HG03342 (cell line): ENCODE measurements at regions not wholly inside any gene's neighbourhood (a gene's known extent, or its start where the extent isn't known, plus 50 kb on each side); places are given as distances from the start of the nearest gene placed in this dataset.

Experiments
- ATAC-seq: cut with Tn5 transposase; IDR thresholded peaks from one replicate; pipeline ENCODE4 v1.9.1; 2021; ENCODE audit warnings: mild to moderate bottlenecking, moderate library complexity; ENCODE audit not compliant: unreplicated experiment

- no peak for ATAC-seq
Measured at GRCh38 chr3:181173227-181173626, 183.7 kb upstream of the DNAJC19 start.

DNA sequence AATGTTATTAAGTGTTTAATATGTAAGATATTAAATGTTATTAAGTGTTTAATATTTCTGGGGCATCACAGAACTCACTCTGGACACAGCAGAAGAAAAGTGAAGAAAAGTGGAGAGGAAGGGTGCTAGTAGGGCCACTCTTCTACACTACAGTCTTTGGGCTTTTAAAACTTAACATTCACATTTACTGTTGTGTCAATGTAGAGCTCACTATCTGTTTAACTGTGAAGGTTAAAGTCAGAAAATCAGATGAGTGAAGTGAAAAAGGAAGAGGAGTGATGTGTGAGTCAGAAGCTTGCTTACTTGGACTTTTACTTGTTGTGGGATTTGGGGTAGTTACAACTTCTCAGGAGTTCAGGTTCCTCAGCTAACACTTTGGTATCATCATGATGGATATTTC is 145.3 kb upstream of the DNAJC19 start:
- ATAC-seq: no peak

DNA sequence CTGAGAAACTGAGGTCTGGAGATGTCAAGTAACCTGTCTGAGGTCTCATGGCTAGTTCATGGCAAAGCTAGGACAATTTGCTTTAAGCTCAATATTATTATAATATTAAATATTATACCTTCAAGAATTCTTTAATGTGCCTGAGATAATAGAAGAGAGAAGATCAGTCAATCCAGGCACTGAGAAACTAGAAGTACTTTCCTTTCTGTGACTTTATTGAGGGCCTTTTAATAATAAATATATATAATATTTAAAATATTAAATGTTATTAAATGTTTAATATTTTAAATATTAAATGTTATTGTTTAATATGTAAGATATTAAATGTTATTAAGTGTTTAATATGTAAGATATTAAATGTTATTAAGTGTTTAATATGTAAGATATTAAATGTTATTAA is 144.3 kb upstream of the DNAJC19 start:
- ATAC-seq: no peak

GRCh38 chr3:181105646-181106045 is 116.1 kb upstream of the DNAJC19 start:
- ATAC-seq: no peak

- peak; percentile 73 for ATAC-seq
Measured at GRCh38 chr3:181103605-181104004, 114.1 kb upstream of the DNAJC19 start.

DNA sequence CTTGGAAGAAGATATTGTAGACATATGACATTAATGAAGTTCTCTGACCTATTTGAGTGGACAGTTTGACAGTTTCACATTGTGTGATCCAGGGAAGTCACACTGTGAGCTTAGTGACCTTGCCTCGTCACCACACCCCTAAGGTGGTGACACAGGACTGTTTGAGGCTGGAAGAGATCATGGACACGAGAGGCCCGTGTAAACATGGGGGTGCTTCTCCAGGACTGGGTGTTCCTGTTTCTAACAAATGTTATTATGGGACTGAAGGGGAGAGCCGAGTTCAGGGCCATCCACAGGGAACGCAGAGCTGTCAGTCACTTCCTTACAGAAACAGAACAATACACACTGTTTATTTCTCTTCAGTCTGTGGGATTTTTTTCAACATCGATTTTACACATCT is 96.5 kb upstream of the DNAJC19 start:
- ATAC-seq: no peak

DNA sequence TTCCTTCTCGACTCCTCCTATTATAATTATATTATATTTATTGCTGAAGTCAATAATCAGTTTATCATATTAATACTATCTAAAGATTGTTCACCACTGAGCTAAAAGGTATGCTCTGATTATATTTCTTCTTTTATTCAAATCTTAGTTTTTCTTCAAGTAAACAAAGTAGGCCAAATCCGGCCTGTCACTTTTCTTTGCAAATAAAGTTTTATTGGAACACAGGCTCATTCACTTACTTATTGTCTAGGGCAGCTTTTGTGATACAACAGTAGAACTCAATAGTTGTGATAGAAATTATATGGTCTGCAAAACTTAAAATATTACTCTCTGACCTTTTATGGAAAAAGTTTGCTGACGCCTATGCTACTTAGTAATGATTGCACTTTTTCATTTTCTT is 92.4 kb upstream of the DNAJC19 start:
- ATAC-seq: no peak

- no peak for ATAC-seq
Measured at GRCh38 chr3:181076558-181076957, 87.0 kb upstream of the DNAJC19 start.

- ATAC-seq: no peak
Measured at GRCh38 chr3:181075098-181075497, 85.6 kb upstream of the DNAJC19 start.

DNA sequence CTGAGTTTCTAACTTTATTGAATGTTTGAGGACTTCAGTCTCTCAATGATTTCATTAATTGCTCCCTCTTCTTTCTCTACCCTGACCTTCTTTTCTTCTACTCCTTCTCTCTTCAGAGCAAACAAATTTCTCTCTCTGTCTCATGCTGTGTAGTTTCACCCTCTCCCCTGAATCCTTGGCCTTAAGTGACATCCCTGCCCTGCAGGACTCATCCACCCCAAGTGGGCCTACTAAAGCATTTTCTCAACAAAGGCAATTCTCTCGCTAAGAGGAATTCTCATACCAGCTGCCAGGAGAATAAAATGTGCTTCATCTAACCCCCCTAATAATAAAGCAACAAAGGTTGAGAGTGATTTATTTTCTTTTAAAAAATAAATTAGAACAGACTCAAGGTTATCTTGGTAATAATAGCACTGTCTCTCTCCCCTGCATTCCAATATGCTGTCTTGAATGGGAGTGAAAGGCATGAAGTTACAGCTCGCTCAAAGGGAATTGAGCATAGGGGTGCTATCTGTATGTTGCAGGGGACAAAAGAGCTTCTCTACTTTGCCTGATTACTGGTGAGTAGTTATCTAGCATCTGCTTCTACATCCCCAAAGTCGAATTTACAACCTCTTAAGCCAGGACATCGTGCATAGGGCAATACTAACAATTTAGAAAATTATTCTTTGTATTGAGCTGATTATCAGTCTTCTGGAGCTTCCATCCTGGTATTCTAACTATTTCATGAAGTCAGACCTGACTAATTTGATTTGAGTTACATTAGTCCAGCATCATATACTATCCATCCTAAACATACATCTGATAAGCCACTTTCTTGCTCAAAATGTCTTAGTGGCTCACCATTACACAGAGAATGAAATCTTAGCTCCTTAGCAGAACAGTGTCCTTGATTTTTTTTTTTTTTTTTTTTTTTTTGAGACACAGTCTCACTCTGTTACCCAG is 76.9 kb upstream of the DNAJC19 start:
- ATAC-seq: no peak

GRCh38 chr3:181056136-181056732 is 66.7 kb upstream of the DNAJC19 start:
- no peak for ATAC-seq

DNA sequence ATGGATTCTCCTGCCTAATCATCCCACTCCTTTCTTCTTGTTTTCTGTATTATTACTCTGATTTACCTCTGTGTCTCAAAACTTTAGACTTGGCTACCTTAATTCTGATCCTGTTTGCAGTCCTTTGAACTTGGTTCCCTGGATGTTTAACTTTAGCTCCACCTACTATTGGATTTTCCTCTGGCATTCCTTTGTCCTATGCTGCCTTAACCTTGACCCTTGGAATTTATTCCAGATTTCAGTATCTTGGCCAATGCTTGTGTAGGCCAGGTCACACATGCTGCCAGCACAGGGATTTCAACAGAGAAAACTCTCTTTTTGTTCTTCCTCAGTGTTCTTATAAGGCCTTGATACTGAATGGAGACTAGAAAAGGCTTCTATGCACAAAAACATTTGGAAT is 65.0 kb upstream of the DNAJC19 start:
- ATAC-seq: no peak

GRCh38 chr3:181052256-181052655 is 62.7 kb upstream of the DNAJC19 start:
- no peak for ATAC-seq

DNA sequence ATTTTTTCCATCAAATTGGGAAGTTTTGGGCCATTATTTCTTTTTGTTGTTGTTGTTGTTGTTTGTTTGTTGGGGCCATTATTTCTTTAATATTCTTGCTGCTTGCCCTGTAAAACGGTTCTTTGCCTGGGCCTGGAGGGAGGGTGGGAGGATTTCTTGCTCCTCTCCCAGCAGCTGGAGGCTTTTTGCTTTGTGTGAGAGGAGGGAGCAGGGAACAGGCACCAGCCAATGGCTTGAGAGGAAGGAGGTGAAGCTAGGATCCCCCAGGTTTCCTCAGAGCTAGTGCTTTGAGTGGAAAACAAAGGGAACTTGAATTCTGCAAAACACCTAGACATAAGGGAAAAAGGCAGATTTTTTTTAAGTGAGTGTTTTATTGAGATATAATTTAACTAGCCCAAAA is 61.2 kb upstream of the DNAJC19 start:
- no peak for ATAC-seq

- ATAC-seq: no peak
Measured at GRCh38 chr3:181040030-181040429, 50.5 kb upstream of the DNAJC19 start.
